Amniotic epithelial cell (primary cell): ENCODE measurements at regions not wholly inside any gene's neighbourhood (a gene's known extent, or its start where the extent isn't known, plus 50 kb on each side); places are given as distances from the start of the nearest gene placed in this dataset.
"Not testable (repeated sequence)": the region's sequence is repeated elsewhere in the genome, so short reads cannot be mapped to it uniquely, and the experiment has no call there.

ENCODE experiments used
- DNase-seq: peaks from one replicate; pipeline ENCODE4 v3.0.0-alpha.2; 2010; ENCODE audit warnings: low read depth

DNA sequence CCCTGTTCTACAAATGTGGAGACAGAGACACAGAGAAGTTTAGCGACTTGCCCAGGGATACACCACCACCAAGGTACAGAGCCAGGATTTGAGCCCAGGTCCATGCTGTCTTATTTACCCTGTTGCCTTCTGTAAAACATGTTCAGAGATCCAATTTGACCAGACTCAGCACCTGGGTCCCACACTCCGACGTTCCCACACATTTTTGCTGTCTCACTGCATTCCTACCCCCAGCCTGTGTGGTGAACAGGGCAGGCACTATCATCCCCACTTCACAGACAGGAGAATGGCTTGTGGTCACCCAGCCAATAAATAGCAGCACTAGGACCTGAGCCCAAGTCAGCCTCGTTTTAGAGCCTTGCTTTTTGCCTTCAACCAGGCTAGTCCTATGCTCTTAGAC, 102.8 kb downstream of the PJA1 start:
- DNase-seq: no peak

DNA sequence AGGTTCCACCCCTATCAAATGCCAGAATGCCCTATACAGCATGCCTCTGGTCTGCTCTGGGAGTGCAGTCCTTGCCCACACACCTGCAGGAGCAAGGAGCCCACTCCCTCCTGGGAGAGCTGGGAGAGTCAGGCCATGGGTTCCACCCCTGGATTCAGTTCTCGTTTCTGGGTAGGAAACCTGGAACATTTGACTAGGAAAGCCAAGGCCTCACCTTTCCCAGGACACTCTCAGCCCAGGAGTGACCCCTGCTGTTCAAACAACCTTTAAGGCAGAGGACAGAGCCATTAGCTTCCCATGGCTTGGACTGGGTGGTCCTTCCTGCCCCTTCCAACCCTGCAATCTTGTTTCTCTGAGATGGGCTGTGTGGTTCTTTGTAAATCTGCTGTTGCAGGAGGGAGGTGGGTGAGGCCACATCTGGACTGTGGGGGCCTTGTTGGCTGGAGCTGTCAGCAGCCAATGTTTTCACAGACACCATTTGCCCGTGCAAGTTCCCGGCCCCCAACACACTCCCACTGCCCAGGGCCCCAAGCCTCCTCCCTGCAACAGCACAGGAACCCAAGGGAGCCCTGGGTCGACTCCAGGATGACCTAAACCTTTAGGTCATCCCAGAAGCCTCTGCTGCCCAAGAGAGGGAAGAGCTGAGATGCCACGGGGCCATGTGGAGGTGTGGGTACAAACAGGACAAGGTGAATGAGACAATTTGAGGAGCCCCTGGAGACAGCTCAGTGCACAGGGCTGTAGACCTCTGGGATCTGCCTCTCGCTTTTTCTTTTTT, 104.4 kb downstream of the PJA1 start:
- peak; percentile 31 for DNase-seq

DNA sequence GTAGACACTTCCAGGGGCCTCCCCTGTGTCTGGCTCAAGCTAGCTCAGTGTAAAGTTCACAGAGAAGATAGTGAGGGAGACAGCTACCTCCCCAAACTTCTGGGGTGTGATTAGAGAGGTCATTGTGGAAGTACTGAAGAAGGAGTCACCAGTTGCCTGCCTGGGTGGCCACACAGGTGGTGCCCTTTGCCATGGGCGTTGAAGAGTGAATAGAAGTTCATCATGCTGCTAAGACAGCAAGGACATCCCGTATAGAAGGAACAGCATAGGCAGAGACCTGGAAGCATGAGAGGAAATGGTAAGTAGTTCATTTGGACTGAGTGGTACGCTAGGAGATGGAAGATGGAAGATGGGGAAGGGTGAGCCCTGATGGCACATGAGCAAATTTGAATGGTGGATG, 110.1 kb downstream of the PJA1 start:
- no peak for DNase-seq

DNA sequence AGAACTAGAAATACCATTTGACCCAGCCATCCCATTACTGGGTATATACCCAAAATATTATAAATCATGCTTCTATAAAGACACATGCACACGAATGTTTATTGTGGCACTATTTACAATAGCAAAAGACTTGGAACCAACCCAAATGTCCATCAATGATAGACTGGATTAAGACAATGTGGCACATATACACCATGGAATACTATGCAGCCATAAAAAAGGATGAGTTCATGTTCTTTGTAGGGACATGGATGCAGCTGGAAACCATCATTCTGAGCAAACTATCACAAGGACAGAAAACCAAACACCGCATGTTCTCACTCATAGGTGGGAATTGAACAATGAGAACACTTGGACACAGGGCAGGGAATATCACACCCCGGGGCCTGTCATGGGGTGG, 110.8 kb downstream of the PJA1 start:
- not testable (repeated sequence) for DNase-seq

DNA sequence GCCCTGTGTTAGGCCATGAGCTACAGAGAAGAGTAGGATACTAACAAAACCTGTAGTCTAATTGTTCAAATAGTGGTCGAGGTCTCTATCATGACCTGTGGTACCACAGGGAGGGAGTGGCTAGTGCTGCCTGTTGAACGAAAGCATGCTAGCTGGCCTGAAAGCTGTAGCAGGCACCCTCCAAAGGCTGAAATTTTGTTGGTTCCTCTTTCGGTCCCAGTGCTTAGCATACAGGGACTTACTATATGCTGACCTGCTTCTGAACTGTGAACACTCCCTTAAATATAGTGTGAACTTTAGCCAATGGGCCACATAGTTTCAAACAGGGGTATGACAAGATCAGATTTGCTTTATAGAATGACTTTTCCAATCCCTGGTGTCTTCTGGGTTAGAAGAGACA, 113.4 kb downstream of the PJA1 start:
- DNase-seq: no peak

DNA sequence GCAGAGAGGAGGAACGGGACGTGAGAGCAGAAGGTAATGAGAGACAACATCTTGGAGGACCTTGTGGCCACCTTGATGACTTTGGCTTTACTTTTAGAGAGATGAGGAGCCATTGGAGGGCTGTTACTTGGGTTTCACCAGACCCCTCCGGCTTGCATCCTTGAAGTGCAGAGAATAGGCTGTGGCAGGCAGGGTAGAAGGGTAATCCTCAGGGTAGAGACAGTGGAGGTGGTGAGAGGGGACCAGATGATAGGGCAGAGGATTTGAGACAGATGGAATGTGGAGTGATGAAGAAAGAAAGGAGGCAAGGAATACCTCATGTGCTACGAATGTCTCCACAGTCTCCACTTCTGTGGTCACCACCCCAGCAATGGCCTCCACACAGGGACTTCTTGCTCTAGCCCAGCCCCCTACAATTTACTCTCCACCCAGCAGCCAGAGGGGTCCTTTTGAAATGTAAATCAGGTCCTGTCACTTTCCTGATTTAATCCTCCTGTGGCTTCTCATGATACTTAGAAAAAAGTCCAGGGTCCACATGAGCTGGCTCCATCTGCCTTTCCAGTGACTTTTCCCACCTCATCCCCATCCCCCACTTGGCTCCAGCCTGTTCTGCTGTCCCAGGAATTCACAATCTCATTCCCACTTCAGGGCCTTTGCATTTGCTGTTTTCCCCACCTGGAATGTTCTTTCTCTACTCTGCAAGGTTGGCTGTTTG, 115.0 kb downstream of the PJA1 start:
- DNase-seq: no peak

DNA sequence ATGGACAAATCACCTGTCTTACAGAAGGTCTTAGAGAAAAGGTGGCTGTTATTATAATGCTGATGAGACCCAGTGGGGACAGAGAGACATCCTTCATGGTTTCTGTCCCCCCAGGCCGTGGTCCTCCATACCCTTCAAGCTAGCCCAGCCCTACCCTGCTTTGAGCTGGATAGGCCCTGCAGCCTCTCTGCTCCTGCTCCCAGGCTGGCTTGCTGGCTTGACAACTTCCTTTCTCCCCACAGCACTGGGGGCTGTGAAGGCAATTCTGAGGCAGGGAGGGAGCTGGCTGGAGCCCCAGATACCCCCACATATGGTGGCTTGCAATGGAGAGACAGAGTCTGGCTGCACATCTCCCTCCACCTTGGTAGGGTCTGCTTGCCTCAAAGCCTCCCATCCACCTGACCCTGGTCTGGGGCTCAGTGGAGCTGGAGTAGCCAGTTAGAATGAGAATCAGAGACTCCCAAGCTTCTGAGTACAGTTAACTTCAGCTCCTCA, 118.2 kb downstream of the PJA1 start:
- no peak for DNase-seq

DNA sequence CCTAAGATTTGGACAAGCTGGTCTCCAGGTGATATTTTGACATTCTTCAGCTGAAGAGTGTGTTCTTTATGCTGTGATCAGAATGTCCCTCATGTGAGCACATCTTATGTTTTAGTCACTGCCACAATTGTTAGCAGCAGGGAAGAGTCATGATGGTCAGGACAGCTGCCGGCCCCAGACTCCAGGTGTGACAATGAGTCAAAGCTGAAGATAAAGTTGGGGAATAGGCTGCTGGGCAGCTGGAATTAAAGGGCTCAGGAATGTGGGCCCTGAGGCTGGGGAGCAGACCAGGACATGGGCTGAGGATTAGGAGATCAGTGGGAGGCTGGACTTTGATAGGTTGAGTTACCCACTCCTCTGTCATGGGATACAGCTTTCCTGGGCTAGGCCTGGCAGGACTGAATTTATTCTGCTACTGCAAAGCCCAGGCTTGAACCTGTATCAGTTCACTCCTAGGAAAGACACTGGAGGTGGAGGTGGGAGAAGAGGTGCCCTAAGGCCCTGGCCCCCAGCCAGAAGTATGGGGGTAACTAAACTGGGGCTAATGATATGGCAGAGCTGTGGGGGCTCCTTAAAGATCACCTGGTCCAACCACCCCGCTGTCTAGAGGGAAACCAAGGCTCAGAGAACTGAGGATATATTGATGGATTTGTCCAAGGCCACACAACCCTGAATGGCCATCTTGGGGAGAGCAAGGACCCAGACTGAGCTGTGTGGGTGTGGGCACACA, 119.5 kb downstream of the PJA1 start:
- no peak for DNase-seq

DNA sequence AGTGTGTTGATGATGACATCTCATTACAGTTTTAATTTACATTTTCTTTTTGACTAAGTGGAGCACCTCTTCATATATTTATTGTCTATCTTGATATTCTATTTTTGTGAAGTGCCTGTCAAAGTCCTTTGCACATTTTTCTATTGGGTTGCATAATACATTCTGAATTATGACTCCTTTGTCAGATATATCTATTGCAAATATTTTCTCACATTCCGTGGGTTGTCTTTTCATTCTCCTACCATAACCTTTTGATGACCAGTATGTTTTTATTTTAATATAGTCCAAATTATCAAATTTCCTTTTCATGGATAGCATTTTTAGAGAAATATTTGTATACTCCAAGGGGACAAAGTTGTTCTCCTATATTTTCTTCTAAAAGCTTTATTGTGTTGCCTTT, 126.4 kb downstream of the PJA1 start:
- DNase-seq: peak; percentile 22

DNA sequence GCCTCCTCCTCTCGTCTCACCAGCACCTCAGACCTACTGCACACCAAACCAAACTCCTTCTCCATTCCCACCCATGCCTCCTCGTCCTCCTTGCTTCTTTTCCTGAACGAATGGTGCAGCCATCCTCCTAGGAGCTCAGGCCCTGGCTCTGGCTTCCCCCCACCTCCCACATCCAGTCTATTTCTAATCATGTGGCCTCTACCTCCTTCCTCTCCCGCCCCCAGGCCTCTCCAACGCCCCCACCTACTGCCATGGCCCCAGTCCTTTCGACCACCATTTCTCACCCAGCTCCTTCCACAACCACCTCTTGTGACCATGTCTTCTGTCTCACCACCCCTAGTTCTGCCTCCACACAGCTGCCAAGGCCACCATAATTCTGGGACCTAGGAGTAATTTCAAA, 127.1 kb downstream of the PJA1 start:
- DNase-seq: no peak

DNA sequence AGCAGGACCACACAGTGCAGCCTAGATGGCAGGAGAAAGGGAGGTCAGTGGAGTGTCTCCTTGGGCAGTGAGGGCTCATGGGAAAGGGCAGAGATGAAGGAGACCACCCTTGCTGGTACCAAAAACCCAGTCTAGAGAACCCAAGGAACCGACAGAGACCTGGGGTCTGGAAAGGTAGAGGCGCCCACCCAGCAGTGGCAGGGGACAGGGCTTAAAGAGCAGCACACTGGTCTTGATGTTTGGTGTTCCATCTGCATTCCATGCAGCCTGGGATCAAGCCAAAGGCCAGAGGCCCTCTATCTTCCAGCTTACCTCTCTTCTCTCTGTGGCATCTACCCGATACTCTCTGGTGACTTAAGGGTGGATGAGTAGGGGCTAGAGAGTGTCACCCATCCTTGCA, 127.5 kb downstream of the PJA1 start:
- no peak for DNase-seq

DNA sequence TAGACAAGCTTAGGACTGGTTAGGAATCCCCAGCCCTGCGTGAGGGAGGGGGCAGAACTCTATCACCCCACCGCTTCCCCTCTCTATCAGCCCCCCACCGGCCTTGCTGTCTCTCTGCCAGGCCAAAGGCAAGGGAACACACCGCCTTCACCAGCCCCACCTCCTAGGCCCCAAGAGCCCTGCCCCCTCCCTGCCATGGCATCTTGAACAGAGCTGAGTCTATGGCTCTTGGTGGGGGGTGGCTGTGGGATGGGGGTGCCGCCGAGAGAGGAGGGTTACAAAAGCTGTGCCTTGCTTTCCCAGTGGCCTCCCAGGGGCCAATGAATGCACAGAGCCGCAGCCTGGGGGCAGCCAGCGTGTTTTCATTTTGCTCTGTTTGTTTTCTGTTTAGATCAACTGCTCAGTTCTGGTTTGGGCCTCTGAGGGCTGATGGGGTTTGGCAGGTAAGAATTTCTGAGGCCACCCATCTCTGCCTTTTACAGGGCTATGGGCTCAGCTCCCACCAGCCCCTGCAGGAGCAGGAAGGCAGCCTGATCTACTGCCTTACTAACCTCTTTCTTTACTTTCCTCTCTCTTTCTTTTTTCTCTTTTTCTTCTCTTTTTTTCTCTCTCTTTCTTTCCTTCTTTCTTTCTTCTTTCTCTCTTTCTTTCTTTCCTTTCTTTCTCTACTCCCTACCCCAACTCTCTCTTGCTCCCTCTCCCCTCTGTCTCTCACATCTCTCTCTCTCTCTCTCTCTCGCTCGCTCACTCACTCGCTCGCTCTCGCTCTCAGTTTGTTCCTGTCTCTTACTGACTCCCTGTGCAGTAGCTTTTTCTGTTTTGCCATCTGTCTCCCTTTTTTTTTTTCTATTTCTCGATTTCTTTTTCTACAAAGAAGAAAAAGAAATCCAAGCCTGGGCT, 128.3 kb downstream of the PJA1 start:
- DNase-seq: no peak

DNA sequence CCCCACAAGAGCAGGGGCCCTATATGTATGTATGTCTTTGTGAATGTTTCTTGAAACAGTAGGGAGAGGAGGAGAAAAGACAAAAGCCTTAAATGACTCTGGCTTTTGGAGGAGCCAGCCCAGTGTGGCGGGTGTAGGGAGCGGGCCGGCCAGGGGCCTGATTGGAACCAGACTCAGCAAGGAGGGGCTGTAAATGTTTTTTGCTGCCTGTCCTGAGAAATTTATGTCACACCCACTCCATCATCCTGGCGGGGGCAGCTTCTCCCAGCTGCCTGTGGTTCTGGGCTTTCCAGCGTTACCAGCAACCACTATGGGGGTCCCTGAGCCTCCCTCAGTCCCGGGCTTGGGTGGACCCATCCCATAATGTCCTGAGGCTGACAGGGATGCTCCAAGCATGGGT, 130.8 kb downstream of the PJA1 start:
- DNase-seq: no peak

DNA sequence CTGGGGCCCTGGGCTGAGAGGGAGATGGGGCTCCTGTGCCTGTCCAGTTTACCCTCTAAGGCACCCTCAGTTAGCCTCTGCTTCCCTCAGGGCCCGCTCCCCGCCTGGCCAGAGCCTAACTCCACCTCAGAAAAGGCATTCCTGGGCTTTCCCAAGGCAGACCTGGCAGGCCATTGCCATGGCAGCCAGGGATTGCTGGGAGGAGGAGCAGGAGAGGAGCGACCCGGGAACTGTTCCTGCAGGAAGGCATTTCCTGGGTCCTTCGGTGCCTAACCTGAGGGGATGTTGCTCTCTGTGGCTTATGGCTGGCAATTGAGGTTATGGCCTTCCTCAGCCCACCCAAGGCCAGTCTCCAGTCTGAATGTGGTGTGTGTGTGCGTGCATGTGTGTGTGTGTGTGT, 131.3 kb downstream of the PJA1 start:
- DNase-seq: no peak

DNA sequence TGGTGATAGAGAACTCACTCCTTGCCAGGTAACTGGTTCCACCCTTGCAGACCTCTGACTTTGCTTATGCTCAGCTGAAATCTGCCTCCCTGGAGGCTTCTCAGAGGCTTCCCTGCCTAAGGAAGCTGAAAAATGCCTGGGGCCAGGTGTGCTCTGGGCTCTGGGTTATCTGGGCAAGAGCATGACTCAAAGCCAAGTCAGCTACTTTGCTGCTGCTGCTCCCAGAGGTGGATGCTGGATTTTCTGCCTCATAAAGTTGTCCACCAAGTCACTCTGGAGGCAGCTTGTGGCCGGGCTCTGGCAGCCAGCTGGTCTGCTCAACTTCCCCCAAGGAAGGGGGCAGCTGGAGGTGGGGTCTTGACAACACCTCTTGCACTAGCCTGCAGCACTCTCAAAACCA, 132.7 kb downstream of the PJA1 start:
- DNase-seq: no peak

DNA sequence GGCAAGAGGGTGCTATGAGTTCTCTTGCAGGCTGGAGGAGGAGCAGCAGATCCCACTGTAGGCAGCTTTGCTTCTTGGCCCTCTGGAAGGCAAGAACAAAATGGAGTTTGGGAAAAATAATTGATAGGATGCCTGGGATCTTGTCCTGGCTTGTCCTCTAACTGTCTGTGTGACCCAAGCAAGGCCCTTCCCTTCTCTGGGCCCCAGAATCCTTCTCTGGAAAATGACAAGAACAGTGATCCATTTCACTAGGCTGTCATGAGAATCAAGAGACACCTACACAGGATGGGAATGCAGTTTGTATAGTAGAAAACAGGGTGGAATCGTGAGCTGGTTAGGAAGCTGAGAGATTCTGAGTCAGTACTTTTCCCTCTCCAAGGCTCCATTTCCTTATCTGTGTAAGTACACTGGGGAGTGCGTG, 133.3 kb downstream of the PJA1 start:
- DNase-seq: peak; percentile 42

DNA sequence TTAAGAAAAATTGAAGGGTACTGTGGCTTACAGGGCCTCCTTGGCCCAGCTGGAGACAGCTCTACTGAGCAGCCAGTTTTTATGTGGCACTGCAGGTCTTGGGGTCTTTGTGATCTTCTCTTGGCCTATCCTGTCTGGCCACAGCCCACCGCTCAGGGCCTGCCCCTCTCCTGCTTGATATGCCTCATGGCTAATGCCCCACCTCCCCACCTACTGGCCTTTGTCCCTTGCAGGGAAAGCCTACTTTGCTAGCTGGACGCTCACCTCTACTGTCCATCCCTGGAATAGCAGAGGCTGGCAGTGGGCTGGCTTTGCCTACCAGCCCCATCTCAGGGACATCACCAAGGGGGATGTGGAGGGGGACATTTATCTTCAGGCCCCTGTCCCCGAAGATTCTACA, 134.1 kb downstream of the PJA1 start:
- no peak for DNase-seq

DNA sequence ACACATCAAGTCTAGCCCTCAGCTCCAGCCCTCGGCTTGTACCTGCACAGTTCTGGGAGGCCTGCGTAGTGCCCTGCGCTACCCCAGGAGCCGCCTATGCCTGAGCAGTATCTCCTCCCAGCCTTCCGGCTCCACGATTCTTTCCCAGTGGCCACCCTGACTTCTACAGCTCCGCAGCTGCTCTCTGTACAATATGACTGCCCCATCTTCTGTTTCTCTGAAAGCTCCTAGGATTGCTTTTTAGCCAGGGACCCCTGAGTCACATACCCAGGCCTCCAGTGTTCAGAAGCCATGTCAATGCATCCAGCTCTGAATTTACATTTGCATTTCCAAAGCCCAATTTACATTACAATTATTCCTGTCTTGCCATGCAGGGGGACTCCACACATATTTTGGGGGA, 135.5 kb downstream of the PJA1 start:
- no peak for DNase-seq

DNA sequence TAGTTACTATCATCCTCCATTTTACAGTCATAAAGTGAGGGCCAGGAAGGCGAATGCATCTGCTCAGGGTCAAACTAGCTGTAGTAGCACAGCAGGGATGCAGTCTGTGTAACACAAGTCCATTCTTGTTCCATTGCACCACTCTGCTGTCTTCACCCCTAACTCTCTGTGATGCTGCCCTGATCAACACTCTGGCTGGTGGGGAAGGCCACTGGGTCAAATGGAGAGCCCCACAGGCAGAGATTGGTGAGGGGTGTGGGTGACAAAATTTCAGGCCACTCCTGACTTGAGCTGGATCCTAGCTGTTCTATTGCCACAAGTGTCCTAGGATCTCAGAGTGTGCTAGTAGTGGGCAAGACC, 136.5 kb downstream of the PJA1 start:
- no peak for DNase-seq

DNA sequence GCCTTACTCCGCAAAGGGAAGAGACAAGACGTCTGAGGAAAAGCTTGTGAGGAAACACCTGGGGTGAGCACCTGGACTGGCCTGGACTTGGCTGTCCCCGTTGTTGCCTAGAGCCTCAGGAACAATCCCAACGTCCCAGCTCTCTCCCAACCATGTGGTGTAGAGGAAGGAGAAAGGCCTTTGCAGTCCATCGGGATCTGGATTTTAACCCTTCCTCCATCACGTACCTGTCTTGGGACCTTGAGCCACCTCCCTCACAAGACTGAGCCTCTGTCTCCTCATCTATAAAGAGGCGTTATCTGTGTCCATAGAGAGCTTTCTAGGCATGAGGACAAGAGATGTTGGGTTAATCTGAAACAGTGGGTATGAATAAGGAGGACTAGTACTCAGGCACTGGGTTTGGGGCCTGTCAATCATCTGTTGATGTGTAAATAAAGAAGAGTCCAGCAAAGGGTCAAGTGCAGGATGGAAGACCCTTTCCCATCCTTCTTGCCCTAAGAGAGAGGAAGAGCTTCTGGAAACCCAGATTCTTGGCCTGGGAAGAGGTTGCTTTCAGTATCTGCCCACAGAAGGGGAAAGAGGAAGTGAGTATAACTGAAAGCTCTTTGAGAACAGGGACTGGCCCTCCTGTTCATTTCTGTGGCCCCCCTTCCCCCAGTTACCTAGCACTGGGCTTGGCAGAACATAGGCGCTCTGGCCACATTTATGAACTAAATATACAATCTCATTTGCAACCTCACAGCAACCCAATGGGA, 137.1 kb downstream of the PJA1 start:
- DNase-seq: no peak
